ENCODE measurements at regions not wholly inside any gene's neighbourhood (a gene's known extent, or its start where the extent isn't known, plus 50 kb on each side); places are given as distances from the start of the nearest gene placed in this dataset.

- Histone ChIP-seq H3K4me1 (no peaks in the 10 kb centered on the region), H3K27me3 (no peaks in the 10 kb centered on the region), H3K4me3 (no peak overlapping the region), H3K27ac (no peak overlapping the region), H3K36me3 (no peaks in the 10 kb centered on the region), H3K9me3 (no peaks in the 10 kb centered on the region)
- intact Hi-C loops (cut with DNase I): no loop called here
- DNase-seq (ENCODE audit: low spot score in 2 of 2): no peak
- TF ChIP-seq, protein P1, sequence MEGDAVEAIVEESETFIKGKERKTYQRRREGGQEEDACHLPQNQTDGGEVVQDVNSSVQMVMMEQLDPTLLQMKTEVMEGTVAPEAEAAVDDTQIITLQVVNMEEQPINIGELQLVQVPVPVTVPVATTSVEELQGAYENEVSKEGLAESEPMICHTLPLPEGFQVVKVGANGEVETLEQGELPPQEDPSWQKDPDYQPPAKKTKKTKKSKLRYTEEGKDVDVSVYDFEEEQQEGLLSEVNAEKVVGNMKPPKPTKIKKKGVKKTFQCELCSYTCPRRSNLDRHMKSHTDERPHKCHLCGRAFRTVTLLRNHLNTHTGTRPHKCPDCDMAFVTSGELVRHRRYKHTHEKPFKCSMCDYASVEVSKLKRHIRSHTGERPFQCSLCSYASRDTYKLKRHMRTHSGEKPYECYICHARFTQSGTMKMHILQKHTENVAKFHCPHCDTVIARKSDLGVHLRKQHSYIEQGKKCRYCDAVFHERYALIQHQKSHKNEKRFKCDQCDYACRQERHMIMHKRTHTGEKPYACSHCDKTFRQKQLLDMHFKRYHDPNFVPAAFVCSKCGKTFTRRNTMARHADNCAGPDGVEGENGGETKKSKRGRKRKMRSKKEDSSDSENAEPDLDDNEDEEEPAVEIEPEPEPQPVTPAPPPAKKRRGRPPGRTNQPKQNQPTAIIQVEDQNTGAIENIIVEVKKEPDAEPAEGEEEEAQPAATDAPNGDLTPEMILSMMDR (IDR thresholded peaks at IDR 0.05): no peak
These were observed 661.5 kb downstream of the EPM2A start for GRCh38 chr6:145073811-145074210.

- no peaks in the 10 kb centered on the region for H3K9me3 ChIP-seq
- H3K27ac ChIP-seq: no peak overlapping the region
- TF ChIP-seq, protein P1 (IDR thresholded peaks at IDR 0.05): no peak
- H3K4me1 ChIP-seq: no peaks in the 10 kb centered on the region
- DNase-seq (ENCODE audit: low spot score in 2 of 2): no peak
- no peak overlapping the region for H3K4me3 ChIP-seq
- no peaks in the 10 kb centered on the region for H3K36me3 ChIP-seq
- intact Hi-C loops (cut with DNase I): no loop called here
- no peaks in the 10 kb centered on the region for H3K27me3 ChIP-seq
These were observed 660.5 kb downstream of the EPM2A start for GRCh38 chr6:145074805-145075204.

- no peak overlapping the region for H3K27ac ChIP-seq
- no peaks in the 10 kb centered on the region for H3K4me1 ChIP-seq
- no peaks in the 10 kb centered on the region for H3K9me3 ChIP-seq
- H3K4me3 ChIP-seq: no peak overlapping the region
- H3K27me3 ChIP-seq: no peaks in the 10 kb centered on the region
- intact Hi-C loops (cut with DNase I): no loop called here
- TF ChIP-seq, protein P1 (IDR thresholded peaks at IDR 0.05): no peak
- H3K36me3 ChIP-seq: no peaks in the 10 kb centered on the region
- DNase-seq (ENCODE audit: low spot score in 2 of 2): no peak
These were observed 659.9 kb downstream of the EPM2A start for GRCh38 chr6:145075425-145075824.

- Histone ChIP-seq H3K4me3 (no peak overlapping the region), H3K4me1 (no peaks in the 10 kb centered on the region), H3K27ac (no peak overlapping the region), H3K9me3 (no peaks in the 10 kb centered on the region), H3K36me3 (no peaks in the 10 kb centered on the region), H3K27me3 (no peaks in the 10 kb centered on the region)
- intact Hi-C loops (cut with DNase I): no loop called here
- TF ChIP-seq, protein P1 (IDR thresholded peaks at IDR 0.05): no peak
- no peak for DNase-seq (ENCODE audit: low spot score in 2 of 2)
These were observed 659.0 kb downstream of the EPM2A start for GRCh38 chr6:145076115-145076841.

GRCh38 chr6:145077382-145077781 is 657.9 kb downstream of the EPM2A start:
- no peaks in the 10 kb centered on the region for H3K36me3 ChIP-seq
- H3K27ac ChIP-seq: no peak overlapping the region
- H3K4me3 ChIP-seq: no peak overlapping the region
- no peaks in the 10 kb centered on the region for H3K27me3 ChIP-seq
- H3K4me1 ChIP-seq: no peaks in the 10 kb centered on the region
- no peak for DNase-seq (ENCODE audit: low spot score in 2 of 2)
- no peaks in the 10 kb centered on the region for H3K9me3 ChIP-seq
- intact Hi-C loops (cut with DNase I): no loop called here
- TF ChIP-seq, protein P1 (IDR thresholded peaks at IDR 0.05): no peak

GRCh38 chr6:145080651-145081050 is 654.7 kb downstream of the EPM2A start:
- H3K36me3 ChIP-seq: no peaks in the 10 kb centered on the region
- H3K4me1 ChIP-seq: no peaks in the 10 kb centered on the region
- intact Hi-C loops (cut with DNase I): no loop called here
- no peak overlapping the region for H3K4me3 ChIP-seq
- H3K27me3 ChIP-seq: no peaks in the 10 kb centered on the region
- TF ChIP-seq, protein P1 (IDR thresholded peaks at IDR 0.05): no peak
- no peak for DNase-seq (ENCODE audit: low spot score in 2 of 2)
- H3K9me3 ChIP-seq: no peaks in the 10 kb centered on the region
- no peak overlapping the region for H3K27ac ChIP-seq

All from ascending aorta (tissue), 2 donors.